ENCODE measurements at regions not wholly inside any gene's neighbourhood (a gene's known extent, or its start where the extent isn't known, plus 50 kb on each side); places are given as distances from the start of the nearest gene placed in this dataset.
"Not testable (repeated sequence)": the region's sequence is repeated elsewhere in the genome, so short reads cannot be mapped to it uniquely, and the experiment has no call there.

GRCh38 chr4:162465356-162465755 is 301.6 kb upstream of the FSTL5 start:
- not testable (repeated sequence) for DNase-seq (ENCODE audit: low spot score)

DNA sequence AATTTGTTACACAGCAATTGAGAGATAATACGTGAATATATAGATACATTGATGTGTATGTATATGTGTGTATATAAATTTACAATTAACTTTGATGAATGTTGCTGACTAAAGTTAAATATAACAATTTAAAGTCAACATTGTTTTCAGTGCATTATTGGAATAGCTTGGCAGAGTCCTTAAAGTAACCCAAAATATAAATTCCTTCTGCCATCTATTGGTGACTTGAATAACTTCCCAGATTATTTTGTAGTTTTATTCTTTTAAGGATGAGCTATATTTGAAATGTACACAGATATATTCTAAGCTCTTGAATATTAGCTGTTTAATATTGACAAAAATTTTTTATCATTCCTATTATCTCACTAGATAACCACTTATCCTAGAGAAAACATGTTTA is 298.2 kb upstream of the FSTL5 start:
- no peak for DNase-seq (ENCODE audit: low spot score)

DNA sequence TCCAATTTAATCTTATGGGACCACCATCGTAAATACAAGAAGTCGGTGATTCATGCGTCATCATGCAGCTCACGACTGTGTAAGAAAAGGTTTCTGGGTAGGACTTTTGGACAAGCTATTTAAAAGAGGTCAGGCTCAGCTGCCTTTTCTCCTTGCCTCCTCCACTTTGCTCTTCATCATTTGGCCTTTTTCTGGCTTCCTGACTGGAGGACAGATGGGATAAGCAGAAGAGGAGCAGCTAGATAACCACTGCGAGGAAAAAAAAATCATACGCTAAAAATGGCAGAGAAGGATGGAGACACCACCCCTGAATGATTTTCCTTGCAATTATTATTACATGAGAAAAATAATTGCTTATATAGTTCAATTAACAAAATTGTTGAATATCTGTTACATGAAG is 294.3 kb upstream of the FSTL5 start:
- DNase-seq (ENCODE audit: low spot score): no peak

GRCh38 chr4:162457071-162457865 is 293.5 kb upstream of the FSTL5 start:
- peak; percentile 20 for DNase-seq (ENCODE audit: low spot score)

- no peak for DNase-seq (ENCODE audit: low spot score)
These were observed 292.3 kb upstream of the FSTL5 start for GRCh38 chr4:162456106-162456505.

- DNase-seq (ENCODE audit: low spot score): no peak
These were observed 286.8 kb upstream of the FSTL5 start for GRCh38 chr4:162450531-162451035.

GRCh38 chr4:162443510-162443909 is 279.7 kb upstream of the FSTL5 start:
- no peak for DNase-seq (ENCODE audit: low spot score)

DNA sequence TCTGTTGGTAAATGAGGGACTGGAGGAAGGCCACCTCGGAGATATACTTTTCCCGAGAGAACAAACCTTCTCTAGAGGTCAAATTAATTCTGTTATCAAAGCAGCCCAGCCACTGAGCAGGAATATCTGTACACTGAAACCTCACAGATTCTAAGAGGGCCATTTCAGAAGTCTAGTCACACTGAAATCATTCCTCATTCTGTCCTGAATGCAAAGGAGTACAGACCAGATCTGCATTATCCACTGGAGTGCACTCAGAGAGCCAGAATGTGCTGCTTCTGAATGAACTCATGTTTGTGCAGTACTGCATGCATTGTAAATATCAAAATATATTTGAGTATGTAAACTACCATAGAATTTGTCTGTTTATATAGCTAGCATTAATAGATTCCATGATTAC is 278.3 kb upstream of the FSTL5 start:
- no peak for DNase-seq (ENCODE audit: low spot score)

DNA sequence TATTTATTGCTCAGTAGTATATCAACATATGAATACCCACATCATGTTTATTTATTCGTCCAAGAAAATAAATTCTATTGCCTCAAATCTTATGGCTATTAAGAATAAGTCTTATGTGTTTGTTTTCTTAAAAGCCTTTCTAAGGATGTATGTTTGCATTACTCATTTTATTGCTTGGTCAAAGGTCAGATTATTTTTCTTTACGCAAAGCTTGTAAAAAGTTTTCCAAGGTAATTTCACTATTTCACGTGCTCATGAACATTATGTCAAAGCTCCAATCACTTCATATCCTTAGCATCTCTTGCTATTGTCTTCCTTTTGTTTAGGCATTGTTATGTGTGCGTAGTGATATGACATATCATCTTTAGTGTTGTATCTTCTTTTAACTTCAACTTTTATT is 258.5 kb upstream of the FSTL5 start:
- no peak for DNase-seq (ENCODE audit: low spot score)

DNA sequence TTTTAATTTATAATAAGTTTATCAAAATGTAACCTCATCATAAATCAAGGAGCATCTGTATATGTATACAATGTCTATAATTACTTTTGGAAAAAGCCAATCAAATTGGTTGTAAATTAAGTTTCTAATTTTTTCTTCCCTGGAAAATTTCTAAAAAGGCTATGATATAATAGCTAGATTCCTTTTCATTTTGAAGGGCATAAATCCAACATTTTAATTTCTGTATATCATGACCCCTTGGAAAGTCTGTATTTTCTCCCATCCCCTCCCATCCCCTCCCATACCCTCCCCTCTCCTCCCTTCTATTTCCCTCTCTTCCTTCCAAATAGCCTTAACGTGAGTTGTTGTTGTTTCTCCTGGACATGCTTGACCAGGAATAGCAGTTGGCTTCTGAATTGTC is 247.1 kb upstream of the FSTL5 start:
- DNase-seq (ENCODE audit: low spot score): no peak

- DNase-seq (ENCODE audit: low spot score): no peak
These were observed 245.2 kb upstream of the FSTL5 start for GRCh38 chr4:162409048-162409447.

DNA sequence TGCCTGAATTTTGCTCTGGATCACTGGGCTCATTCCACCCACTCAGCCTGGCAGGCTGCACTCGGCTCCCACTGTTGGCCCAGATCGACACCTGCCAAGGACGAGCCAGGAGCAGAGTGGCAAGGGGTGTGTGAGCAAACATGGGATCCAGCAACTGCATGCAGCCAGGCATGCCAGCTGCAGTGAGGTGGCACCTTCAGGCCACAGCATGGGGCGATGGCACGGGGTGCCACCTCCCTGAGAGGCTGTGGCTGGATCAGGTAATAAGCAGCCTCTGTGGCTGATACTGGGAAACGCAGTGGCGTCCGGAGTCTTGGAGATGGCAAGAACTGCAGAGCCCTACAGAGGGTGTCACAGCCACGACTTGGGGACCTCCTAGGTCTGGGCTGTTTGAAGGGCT is 244.5 kb upstream of the FSTL5 start:
- DNase-seq (ENCODE audit: low spot score): no peak

DNA sequence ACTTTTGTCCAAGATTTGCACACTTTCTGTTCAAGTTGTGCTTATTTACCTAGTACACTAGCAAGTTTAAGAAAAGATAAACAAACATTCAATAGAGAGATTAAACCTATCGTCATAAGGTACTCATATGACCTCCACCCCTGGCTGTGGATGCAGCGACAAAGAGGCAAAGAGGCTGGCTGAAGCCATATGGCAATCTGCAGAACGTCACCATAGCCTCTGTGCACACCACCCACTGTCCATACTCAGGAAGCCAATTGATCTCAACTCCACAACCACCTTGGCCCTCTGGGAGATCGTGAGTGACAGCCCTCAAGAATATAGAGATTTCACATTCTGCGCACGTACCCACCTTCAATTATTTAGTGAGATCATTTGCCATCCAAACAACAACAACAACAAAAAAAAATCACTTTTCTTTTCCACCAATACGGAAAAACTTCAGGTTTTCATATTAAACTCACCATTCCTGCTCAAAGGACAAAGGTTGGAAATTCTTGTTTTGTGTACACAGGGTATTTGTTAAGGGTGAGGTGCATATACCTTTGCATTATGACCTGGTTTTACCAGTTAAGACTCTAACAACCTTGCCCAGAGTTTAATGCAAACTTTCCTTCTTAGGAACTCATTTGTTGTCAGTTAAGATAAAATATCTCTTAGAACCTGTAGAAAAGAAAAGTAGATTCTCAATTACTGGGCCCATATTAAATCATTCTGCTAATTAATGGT is 243.0 kb upstream of the FSTL5 start:
- DNase-seq (ENCODE audit: low spot score): no peak

- DNase-seq (ENCODE audit: low spot score): no peak
These were observed 240.1 kb upstream of the FSTL5 start for GRCh38 chr4:162403932-162404331.

- no peak for DNase-seq (ENCODE audit: low spot score)
These were observed 239.6 kb upstream of the FSTL5 start for GRCh38 chr4:162403419-162403818.

DNA sequence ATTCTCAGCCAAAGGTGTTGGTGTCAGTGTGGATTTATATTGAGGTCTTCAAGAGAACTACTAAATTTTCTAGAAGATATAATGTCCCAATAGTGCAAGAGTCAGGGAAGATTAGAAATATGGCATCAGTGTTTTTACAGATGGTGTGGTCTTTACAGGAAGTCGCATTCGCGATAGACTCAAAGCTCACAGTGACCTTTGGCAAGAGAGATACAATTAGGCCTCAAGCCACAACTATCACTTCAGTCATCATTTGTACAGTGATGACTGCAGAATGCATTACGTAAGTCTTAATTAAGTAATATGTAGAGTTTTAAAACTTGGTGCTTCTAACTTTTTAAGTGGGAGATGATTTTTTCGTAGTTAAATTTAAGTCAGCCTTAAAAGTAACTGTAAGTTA is 237.2 kb upstream of the FSTL5 start:
- DNase-seq (ENCODE audit: low spot score): no peak

DNA sequence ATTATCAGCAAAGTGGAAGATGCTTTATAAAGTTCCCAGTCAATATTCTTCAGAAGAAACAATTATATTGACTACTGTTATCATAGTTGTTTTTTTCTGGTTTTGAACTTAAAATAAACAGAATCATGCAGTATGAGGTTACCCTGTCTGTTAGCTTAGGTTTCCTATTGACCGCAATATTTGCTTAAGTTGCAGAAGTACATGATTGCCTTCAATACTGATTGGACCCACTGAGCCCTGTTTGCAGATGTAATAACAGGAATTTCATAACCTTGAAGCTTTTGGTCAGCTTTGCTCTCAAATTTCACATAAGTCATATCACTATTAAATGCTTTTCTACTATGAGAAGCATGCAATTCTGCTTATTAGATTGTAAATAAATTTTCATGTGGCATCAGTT is 229.1 kb upstream of the FSTL5 start:
- DNase-seq (ENCODE audit: low spot score): no peak

DNA sequence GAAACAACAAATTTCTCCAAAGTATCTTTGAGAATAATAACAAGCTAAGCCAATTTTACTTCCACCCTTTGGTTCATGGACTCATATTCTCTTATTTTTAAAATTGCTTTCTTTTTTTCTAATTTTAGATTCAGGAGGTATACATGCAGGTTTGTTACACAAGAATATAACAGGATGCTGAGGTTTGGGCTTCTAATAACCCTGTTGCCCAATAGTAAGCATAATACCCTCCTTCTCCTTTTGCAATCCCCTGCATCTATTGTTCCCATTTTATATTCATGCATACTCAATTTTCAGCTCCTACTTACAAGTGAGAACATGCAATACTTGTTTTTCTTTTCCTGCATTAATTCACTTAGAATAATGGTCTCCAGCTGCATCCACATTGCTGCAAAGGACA is 202.3 kb upstream of the FSTL5 start:
- no peak for DNase-seq (ENCODE audit: low spot score)

- DNase-seq (ENCODE audit: low spot score): no peak
These were observed 200.9 kb upstream of the FSTL5 start for GRCh38 chr4:162364651-162365050.

- DNase-seq (ENCODE audit: low spot score): no peak
These were observed 196.8 kb upstream of the FSTL5 start for GRCh38 chr4:162360369-162361149.

- no peak for DNase-seq (ENCODE audit: low spot score)
These were observed 192.4 kb upstream of the FSTL5 start for GRCh38 chr4:162356181-162356580.

- DNase-seq (ENCODE audit: low spot score): no peak
These were observed 188.8 kb upstream of the FSTL5 start for GRCh38 chr4:162352580-162353107.
